Glutamatergic neuron (in vitro differentiated cells): ENCODE measurements at regions not wholly inside any gene's neighbourhood (a gene's known extent, or its start where the extent isn't known, plus 50 kb on each side); places are given as distances from the start of the nearest gene placed in this dataset.

Experiments
- DNase-seq: peaks from one replicate; pipeline ENCODE4 v3.0.0; 2022
- H3K27ac Mint-ChIP-seq: one replicate; pipeline ENCODE4 v1.8.0; 2020; ENCODE audit warnings: mild to moderate bottlenecking, mixed read lengths, inconsistent platforms; ENCODE audit not compliant: unreplicated experiment
- H3K27me3 Mint-ChIP-seq: one replicate; pipeline ENCODE4 v1.8.0; 2020; ENCODE audit warnings: mild to moderate bottlenecking, moderate library complexity, mixed read lengths, inconsistent platforms; ENCODE audit not compliant: unreplicated experiment
- H3K36me3 Mint-ChIP-seq: one replicate; pipeline ENCODE4 v1.8.0; 2020; ENCODE audit warnings: mild to moderate bottlenecking, mixed read lengths, inconsistent platforms; ENCODE audit not compliant: unreplicated experiment
- H3K4me1 Mint-ChIP-seq: one replicate; pipeline ENCODE4 v1.8.0; 2020; ENCODE audit warnings: mild to moderate bottlenecking, low read depth, mixed read lengths, inconsistent platforms; ENCODE audit not compliant: unreplicated experiment
- H3K4me3 Mint-ChIP-seq: one replicate; pipeline ENCODE4 v1.8.0; 2020; ENCODE audit warnings: mild to moderate bottlenecking, mixed read lengths, inconsistent platforms; ENCODE audit not compliant: unreplicated experiment
- H3K9me3 Mint-ChIP-seq: one replicate; pipeline ENCODE4 v1.8.0; 2020; ENCODE audit warnings: mild to moderate bottlenecking, moderate library complexity, mixed read lengths, inconsistent platforms; ENCODE audit not compliant: unreplicated experiment
- CTCF ChIP-seq: fragments of 200-600 bp; sonication (generic); IDR thresholded peaks from one replicate; pipeline ENCODE4 v1.5.0; 2021; ENCODE audit not compliant: partially characterized antibody, unreplicated experiment

DNA sequence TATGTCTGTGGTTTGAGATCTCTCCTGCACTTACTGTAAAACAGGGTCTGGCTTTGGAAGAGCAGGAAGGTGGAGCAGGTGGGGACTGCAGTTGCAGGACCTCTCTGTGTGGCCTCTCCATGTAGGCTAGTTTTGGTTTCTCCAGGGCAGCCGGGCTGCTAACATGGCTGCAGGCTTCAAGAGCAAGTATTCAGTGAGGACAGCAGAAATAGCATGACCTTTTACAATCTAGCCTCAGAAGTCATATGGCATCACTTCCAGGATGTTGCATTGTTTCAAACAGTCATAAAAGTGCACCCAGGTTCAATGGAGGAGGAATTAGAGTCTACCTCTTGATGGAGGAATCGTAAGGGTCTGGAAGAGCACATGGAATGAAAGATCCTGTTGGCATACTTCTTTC is 728.7 kb downstream of the NTRK3 start:
- peaks cover 2% of the 10 kb centered on the region for H3K4me1 Mint-ChIP-seq
- no peaks in the 10 kb centered on the region for H3K36me3 Mint-ChIP-seq
- H3K27ac Mint-ChIP-seq, result no peak overlapping the region
- H3K27me3 Mint-ChIP-seq, result no peaks in the 10 kb centered on the region
- no peak for TF ChIP-seq CTCF
- no peak overlapping the region for H3K4me3 Mint-ChIP-seq
- no peaks in the 10 kb centered on the region for H3K9me3 Mint-ChIP-seq
- DNase-seq, result no peak

- Mint-ChIP-seq H3K4me3 (no peak overlapping the region), H3K9me3 (no peaks in the 10 kb centered on the region), H3K4me1 (peaks cover 3% of the 10 kb centered on the region), H3K36me3 (no peaks in the 10 kb centered on the region), H3K27ac (no peak overlapping the region), H3K27me3 (no peaks in the 10 kb centered on the region)
- DNase-seq, result no peak
- TF ChIP-seq CTCF, result no peak
These were observed 729.1 kb downstream of the NTRK3 start for GRCh38 chr15:87527416-87527815.

DNA sequence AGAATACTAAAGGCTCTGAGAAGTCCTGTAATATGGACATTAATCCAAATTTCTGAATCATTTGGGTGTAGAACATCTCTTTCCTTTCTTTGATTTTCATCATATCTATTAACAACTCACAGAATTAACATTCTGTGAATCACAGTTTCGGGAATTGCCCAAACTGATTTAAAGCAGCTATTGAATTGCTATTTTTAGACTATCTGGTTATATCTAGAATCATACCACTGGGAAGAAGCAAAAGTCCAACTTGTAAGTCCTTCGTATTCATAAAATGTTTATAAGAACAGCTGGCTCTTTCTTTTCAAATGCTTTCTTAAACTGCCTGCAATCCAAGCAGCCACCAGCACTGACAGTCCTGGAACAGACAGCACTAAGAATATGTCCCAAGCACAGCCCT is 733.0 kb downstream of the NTRK3 start:
- H3K4me1 Mint-ChIP-seq, result peaks cover 3% of the 10 kb centered on the region

DNA sequence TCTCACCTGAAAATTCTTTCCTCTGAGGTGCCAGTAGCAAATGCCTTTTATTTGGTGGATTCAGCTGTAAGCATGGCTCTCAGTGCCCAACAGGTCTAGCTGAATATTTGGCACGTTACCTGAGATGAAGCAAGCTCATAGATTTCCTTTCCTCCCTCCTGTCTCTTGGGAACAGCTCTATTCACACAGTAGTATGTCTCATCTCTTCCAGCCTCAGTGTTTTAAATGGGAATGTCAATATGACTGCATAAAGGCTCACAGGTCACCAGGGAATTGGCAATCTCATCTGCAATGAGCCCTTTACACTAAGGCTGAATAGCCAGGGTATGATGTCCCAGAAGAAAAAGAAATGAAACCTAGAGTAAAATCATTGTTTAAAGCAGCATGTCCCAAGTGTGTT is 733.5 kb downstream of the NTRK3 start:
- H3K9me3 Mint-ChIP-seq, result no peaks in the 10 kb centered on the region
- no peak for TF ChIP-seq CTCF
- DNase-seq, result no peak
- peaks cover 3% of the 10 kb centered on the region for H3K4me1 Mint-ChIP-seq
- H3K27ac Mint-ChIP-seq, result no peak overlapping the region
- H3K27me3 Mint-ChIP-seq, result no peaks in the 10 kb centered on the region
- no peak overlapping the region for H3K4me3 Mint-ChIP-seq
- no peaks in the 10 kb centered on the region for H3K36me3 Mint-ChIP-seq

More for the DNA sequence above, 733.0 kb downstream of the NTRK3 start:
- Mint-ChIP-seq H3K9me3 (no peaks in the 10 kb centered on the region), H3K27me3 (no peaks in the 10 kb centered on the region), H3K27ac (no peak overlapping the region), H3K4me3 (no peak overlapping the region), H3K36me3 (no peaks in the 10 kb centered on the region)
- TF ChIP-seq CTCF, result no peak
- DNase-seq, result no peak

DNA sequence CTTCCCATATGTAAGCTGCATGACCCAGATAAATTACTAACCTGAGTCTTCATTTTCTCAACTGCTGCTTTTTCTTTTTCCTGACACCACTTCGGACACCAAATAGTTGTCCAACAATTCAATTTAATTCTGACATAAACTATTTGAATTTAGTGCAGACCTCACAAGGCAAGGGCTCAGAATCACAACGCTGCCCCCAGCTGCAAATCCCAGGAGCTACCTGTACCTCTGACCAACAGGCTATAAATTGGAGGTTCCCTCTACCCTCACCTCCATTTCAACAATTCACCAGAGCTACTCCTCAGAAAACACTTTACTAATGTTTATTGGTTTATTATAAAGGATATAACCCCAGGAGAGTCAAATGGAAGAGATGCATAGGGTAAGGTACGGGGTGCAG is 737.6 kb downstream of the NTRK3 start:
- H3K9me3 Mint-ChIP-seq, result no peaks in the 10 kb centered on the region
- no peaks in the 10 kb centered on the region for H3K36me3 Mint-ChIP-seq
- no peak overlapping the region for H3K27ac Mint-ChIP-seq
- peaks cover 3% of the 10 kb centered on the region for H3K4me1 Mint-ChIP-seq
- no peaks in the 10 kb centered on the region for H3K27me3 Mint-ChIP-seq
- TF ChIP-seq CTCF, result no peak
- H3K4me3 Mint-ChIP-seq, result no peak overlapping the region
- DNase-seq, result no peak
